ENCODE measurements at regions not wholly inside any gene's neighbourhood (a gene's known extent, or its start where the extent isn't known, plus 50 kb on each side); places are given as distances from the start of the nearest gene placed in this dataset.
"Not testable (repeated sequence)": the region's sequence is repeated elsewhere in the genome, so short reads cannot be mapped to it uniquely, and the experiment has no call there.

- Mint-ChIP-seq H3K4me3 (no peak overlapping the region), H3K9me3 (peaks cover 16 to 36% of the 10 kb centered on the region in 2 donors), H3K27me3 (no peaks in the 10 kb centered on the region), H3K4me1 (no peaks in the 10 kb centered on the region), H3K27ac (no peak overlapping the region)
- ATAC-seq (no peak), DNase-seq (no peak)
Observed at GRCh38 chr4:34412233-34412632, 1832.1 kb downstream of the ARAP2 start.

- no peak overlapping the region for H3K27ac Mint-ChIP-seq
- no peaks in the 10 kb centered on the region for H3K27me3 Mint-ChIP-seq
- no peaks in the 10 kb centered on the region for H3K4me1 Mint-ChIP-seq
- H3K9me3 Mint-ChIP-seq, result peaks cover 16 to 36% of the 10 kb centered on the region in 2 donors
- ATAC-seq (no peak), DNase-seq (no peak)
- no peak overlapping the region for H3K4me3 Mint-ChIP-seq
Observed at GRCh38 chr4:34412911-34413310, 1831.4 kb downstream of the ARAP2 start.

GRCh38 chr4:34417160-34417559 lies 1827.2 kb downstream of the ARAP2 start:
- DNase-seq (no peak), ATAC-seq (no peak)
- Mint-ChIP-seq H3K27me3 (no peaks in the 10 kb centered on the region), H3K27ac (no peak overlapping the region), H3K4me3 (no peak overlapping the region), H3K9me3 (peaks cover 12 to 14% of the 10 kb centered on the region in 2 donors), H3K4me1 (no peaks in the 10 kb centered on the region)

GRCh38 chr4:34419871-34420270 lies 1824.4 kb downstream of the ARAP2 start:
- Mint-ChIP-seq H3K4me1 (no peaks in the 10 kb centered on the region), H3K4me3 (no peak overlapping the region), H3K9me3 (peaks cover 6 to 9% of the 10 kb centered on the region in 2 donors), H3K27me3 (no peaks in the 10 kb centered on the region), H3K27ac (no peak overlapping the region)
- DNase-seq, result no peak
- ATAC-seq, result no peak

- no peaks in the 10 kb centered on the region for H3K4me1 Mint-ChIP-seq
Observed at GRCh38 chr4:34422472-34423175, 1821.7 kb downstream of the ARAP2 start.

GRCh38 chr4:34432706-34433105 lies 1811.6 kb downstream of the ARAP2 start:
- H3K27me3 Mint-ChIP-seq, result no peaks in the 10 kb centered on the region
- H3K27ac Mint-ChIP-seq, result no peak overlapping the region
- H3K9me3 Mint-ChIP-seq, result peaks cover 5 to 7% of the 10 kb centered on the region in 2 donors
- no peak overlapping the region for H3K4me3 Mint-ChIP-seq
- DNase-seq (no peak), ATAC-seq (no peak)
- H3K4me1 Mint-ChIP-seq, result no peaks in the 10 kb centered on the region

More at GRCh38 chr4:34422472-34423175, 1821.7 kb downstream of the ARAP2 start:
- Mint-ChIP-seq H3K9me3 (peaks cover 6 to 9% of the 10 kb centered on the region in 2 donors), H3K27ac (no peak overlapping the region), H3K27me3 (no peaks in the 10 kb centered on the region), H3K4me3 (no peak overlapping the region)
- no peak for ATAC-seq
- DNase-seq, result no peak

GRCh38 chr4:34434377-34434776 lies 1809.9 kb downstream of the ARAP2 start:
- not testable (repeated sequence) for H3K27me3 Mint-ChIP-seq, H3K4me3 Mint-ChIP-seq, ATAC-seq, DNase-seq, H3K4me1 Mint-ChIP-seq, H3K9me3 Mint-ChIP-seq, H3K27ac Mint-ChIP-seq

GRCh38 chr4:34464196-34464595 lies 1780.1 kb downstream of the ARAP2 start:
- no peaks in the 10 kb centered on the region for H3K27me3 Mint-ChIP-seq
- no peaks in the 10 kb centered on the region for H3K4me1 Mint-ChIP-seq
- DNase-seq (no peak), ATAC-seq (no peak)
- no peak overlapping the region for H3K27ac Mint-ChIP-seq
- peaks cover 0 to 6% of the 10 kb centered on the region in 2 donors for H3K9me3 Mint-ChIP-seq
- no peak overlapping the region for H3K4me3 Mint-ChIP-seq

- no peak overlapping the region for H3K27ac Mint-ChIP-seq
- DNase-seq (no peak), ATAC-seq (no peak)
- H3K9me3 Mint-ChIP-seq, result no peaks in the 10 kb centered on the region
- no peaks in the 10 kb centered on the region for H3K4me1 Mint-ChIP-seq
- H3K4me3 Mint-ChIP-seq, result no peak overlapping the region
- no peaks in the 10 kb centered on the region for H3K27me3 Mint-ChIP-seq
Observed at GRCh38 chr4:34466411-34466810, 1777.9 kb downstream of the ARAP2 start.

- Mint-ChIP-seq H3K4me1 (no peaks in the 10 kb centered on the region), H3K9me3 (no peaks in the 10 kb centered on the region), H3K27me3 (no peaks in the 10 kb centered on the region), H3K4me3 (no peak overlapping the region), H3K27ac (no peak overlapping the region)
- DNase-seq (no peak), ATAC-seq (no peak)
Observed at GRCh38 chr4:34469516-34469915, 1774.8 kb downstream of the ARAP2 start.

GRCh38 chr4:34485252-34485651 lies 1759.1 kb downstream of the ARAP2 start:
- Mint-ChIP-seq H3K4me1 (no peaks in the 10 kb centered on the region), H3K27ac (no peak overlapping the region), H3K9me3 (peaks cover 5 to 8% of the 10 kb centered on the region in 2 donors), H3K27me3 (no peaks in the 10 kb centered on the region), H3K4me3 (no peak overlapping the region)
- ATAC-seq (no peak), DNase-seq (no peak)

- ATAC-seq, result no peak
- Mint-ChIP-seq H3K9me3 (peaks cover 5 to 8% of the 10 kb centered on the region in 2 donors), H3K27me3 (no peaks in the 10 kb centered on the region), H3K4me1 (no peaks in the 10 kb centered on the region), H3K27ac (no peak overlapping the region), H3K4me3 (no peak overlapping the region)
- no peak for DNase-seq
Observed at GRCh38 chr4:34486461-34487363, 1757.6 kb downstream of the ARAP2 start.

GRCh38 chr4:34492414-34492813 lies 1751.9 kb downstream of the ARAP2 start:
- Mint-ChIP-seq H3K27me3 (no peaks in the 10 kb centered on the region), H3K4me3 (no peak overlapping the region), H3K9me3 (peaks cover 14 to 23% of the 10 kb centered on the region in 2 donors), H3K4me1 (no peaks in the 10 kb centered on the region), H3K27ac (no peak overlapping the region)
- ATAC-seq (no peak), DNase-seq (no peak)

- H3K9me3 Mint-ChIP-seq, result no peaks in the 10 kb centered on the region
- H3K27ac Mint-ChIP-seq, result no peak overlapping the region
- no peaks in the 10 kb centered on the region for H3K4me1 Mint-ChIP-seq
- H3K27me3 Mint-ChIP-seq, result no peaks in the 10 kb centered on the region
- DNase-seq (no peak), ATAC-seq (no peak)
- H3K4me3 Mint-ChIP-seq, result no peak overlapping the region
Observed at GRCh38 chr4:34502086-34502485, 1742.2 kb downstream of the ARAP2 start.

- ATAC-seq, H3K4me1 Mint-ChIP-seq, H3K27me3 Mint-ChIP-seq: not testable (repeated sequence)
Observed at GRCh38 chr4:34504731-34505130, 1739.6 kb downstream of the ARAP2 start.

GRCh38 chr4:34506511-34507092 lies 1737.7 kb downstream of the ARAP2 start:
- DNase-seq, H3K4me1 Mint-ChIP-seq, H3K4me3 Mint-ChIP-seq, H3K27ac Mint-ChIP-seq, ATAC-seq, H3K27me3 Mint-ChIP-seq, H3K9me3 Mint-ChIP-seq: not testable (repeated sequence)

More at GRCh38 chr4:34504731-34505130, 1739.6 kb downstream of the ARAP2 start:
- DNase-seq, H3K27ac Mint-ChIP-seq, H3K9me3 Mint-ChIP-seq, H3K4me3 Mint-ChIP-seq: not testable (repeated sequence)

All from stimulated activated naive CD8-positive, alpha-beta T cell treated with anti-CD3 and anti-CD28 coated beads, Interleukin-15, amount 100 ng/mL, for 72 hours (primary cell).